Left renal pelvis (tissue), 4 donors: ENCODE measurements at regions not wholly inside any gene's neighbourhood (a gene's known extent, or its start where the extent isn't known, plus 50 kb on each side); places are given as distances from the start of the nearest gene placed in this dataset.
"Not testable (repeated sequence)": the region's sequence is repeated elsewhere in the genome, so short reads cannot be mapped to it uniquely, and the experiment has no call there.

Experiments used
- DNase-seq, 4 donors: peaks; one replicate each; pipeline ENCODE4 v3.0.0-alpha.2; 2013; ENCODE audit warnings: low read depth in 4 of 4, low spot score in 3 of 4

DNA sequence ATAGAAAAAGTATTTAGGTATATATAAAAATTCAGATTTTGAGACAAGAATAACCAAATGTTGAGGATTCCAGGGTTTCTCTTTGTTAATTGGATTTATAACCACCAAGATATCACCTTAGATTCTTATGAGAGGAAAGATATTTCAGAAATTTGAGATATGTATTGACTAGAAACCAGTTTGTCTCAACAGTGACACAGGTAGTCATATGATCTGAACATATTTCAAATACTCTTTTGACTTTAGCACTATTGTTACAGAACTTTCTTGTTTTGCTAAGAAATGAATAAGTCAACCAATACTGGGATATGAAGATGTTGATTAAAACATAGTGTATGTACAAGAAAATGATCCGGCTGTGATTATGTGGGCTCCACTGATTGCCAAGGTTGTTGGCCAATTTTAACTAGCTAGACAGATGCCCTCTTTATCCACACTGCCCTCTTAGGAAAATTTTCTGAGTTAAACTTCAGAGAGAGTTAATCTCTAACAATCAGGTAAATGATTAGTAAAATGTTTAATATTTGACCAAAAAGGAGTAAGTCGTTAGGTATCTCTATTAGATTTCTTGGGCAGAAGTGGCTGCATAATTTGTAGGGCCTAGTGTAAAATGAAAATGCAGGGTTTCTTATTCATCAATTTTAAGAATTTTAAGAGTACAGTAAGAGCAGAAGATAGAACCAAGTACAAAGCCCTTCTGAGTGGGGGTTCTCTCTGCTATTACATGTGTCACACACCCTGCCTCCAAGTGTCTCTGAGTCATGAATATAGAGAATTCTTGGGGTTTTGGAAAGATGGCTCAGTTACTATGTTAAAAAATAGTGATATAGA, 376.0 kb downstream of the TFEC start:
- peak in 2 of 4 donors; percentile 12 to 16 for DNase-seq

DNA sequence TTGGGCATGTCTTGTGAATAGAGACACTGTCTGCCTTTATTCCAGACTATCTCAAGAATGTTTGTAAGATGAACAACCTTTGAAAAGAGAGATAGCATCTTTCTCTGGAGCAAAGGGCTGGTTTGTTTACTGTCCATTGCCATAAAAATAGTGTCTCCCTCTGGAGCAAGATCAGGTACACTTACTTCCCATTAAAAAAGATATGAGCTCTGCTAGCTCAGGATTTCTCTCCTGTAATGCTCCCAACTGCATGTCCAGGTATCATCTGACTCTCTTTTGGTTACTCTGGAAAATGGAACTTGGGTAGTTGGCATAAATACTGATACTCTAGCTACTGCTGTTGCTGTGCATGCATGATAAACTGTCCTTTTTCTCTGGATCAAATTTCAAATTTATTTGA, 381.1 kb downstream of the TFEC start:
- DNase-seq: no peak

DNA sequence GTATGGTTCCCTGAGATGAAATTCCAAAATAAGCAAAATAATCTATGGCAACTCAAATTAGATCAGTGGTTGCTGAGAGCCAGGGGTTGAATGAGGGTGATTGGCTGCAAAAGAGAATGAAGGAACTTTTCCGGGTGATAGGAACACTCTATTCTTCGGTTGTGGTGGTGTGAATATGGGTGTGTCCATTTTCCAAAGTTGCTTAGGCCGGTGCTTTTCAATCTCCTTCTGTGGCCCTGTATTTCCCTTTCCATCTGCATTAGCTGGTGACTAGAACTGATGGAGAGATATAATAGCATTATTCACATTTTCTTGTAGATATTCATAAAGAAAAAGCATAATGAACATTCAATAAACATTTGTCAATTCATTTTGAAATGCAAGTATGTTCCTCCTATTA, 382.9 kb downstream of the TFEC start:
- DNase-seq: no peak

DNA sequence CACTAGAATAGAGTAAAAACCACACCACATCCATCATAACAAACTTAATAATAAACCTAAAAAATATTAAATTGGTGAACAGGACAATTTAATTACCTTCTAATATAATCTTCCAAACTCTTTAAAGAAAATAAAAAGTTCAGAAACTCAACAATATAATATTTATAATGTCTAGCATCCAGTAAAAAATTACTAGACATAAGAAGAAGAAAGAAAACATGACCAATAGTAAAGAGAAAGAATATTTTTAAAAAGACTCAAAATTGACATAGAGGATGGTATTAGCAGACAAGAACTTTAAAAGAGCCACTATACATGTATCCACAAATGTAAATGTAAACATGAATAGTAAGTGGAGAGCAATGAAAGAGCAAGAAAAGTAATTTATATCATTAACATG, 388.4 kb downstream of the TFEC start:
- no peak for DNase-seq

DNA sequence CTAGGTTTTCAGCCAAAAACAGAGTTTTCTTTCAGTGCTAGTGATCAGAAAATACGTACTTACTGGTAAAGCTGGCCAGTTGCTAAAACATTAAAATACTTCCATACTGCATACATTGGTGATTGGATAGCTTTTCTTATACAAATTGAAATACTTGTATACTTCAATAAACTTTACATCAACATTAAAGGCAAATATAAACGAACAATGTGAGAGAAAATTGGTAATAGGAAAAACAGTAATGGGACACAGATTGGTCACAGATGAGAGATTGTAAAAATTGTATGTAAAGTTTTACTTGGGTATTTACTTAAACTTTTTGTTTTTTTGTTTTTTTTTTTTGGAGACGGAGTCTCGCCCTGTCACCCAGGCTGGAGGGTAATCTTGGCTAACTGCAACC, 391.7 kb downstream of the TFEC start:
- no peak for DNase-seq

DNA sequence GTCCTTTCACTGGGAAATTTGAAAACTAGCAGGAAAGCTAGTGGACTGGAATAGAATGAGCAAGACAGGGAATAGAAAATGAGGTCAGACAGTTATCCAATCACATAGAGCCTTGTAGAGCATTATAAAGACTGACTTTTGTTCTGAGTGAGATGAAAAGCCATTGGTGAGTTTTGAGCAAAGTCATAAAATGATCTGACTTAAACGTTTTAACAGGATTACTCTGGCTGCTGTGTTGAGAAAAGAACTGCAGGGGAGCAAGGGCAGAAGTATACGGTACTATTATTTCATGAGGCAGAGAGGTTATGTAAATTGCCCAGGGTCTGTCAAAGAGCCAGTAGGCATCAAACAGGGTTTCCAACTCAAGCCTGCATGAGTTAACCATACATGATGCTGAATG, 393.4 kb downstream of the TFEC start:
- no peak for DNase-seq

DNA sequence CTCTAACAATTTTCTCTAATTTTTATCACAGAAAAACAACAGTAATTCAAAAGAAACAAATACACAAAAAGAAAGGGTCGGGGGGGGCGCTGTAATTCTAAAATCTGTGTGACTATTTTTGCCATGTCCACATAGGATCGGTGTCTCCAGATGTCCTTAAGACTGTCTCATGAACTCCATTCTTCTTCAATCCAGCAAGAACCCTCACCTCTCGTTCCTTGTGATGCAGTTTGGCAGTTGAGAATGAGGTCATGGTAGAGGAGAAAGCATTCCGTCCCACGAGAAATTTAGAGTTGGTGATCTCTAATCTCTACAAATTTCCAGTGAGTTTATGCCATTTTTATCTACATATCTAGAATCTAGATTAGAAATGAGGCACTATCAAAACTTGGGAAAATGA, 394.7 kb downstream of the TFEC start:
- no peak for DNase-seq

DNA sequence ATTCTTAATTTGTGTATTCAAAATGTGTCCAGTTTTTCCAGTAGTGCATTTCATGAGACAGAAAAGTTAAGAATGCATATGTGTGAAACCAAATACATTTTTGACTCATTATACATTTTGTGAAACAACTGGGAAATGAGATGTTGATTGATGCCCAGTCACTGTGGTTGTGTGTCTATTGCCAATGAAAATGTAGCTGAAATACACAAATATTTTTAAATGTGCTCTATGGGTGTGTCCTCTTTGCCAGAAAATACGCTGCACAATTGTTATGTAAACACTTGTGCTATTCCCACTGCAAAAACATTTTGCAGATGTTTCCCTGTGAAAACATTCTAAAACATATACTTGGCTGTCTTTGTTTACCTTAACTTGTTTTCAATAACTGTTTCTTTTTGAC, 395.2 kb downstream of the TFEC start:
- DNase-seq: no peak

DNA sequence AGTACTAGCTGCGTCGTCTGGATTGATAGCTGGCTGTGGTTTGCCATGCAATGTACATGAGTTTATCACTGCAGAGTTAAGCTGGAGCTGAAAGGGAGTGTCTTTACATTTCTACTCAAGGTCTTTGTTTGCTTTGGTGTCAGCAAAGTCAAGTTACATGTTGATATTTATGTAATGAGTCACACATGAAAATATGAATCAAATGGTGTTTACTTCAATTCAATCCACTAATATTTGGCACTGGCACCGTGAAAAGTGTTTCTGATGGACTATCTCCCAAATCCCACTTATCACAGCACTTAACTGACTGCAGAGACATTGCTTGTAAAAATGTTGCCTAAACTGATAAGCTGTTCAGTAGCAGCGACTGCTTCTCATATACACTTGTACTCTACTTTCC, 395.9 kb downstream of the TFEC start:
- DNase-seq: no peak

DNA sequence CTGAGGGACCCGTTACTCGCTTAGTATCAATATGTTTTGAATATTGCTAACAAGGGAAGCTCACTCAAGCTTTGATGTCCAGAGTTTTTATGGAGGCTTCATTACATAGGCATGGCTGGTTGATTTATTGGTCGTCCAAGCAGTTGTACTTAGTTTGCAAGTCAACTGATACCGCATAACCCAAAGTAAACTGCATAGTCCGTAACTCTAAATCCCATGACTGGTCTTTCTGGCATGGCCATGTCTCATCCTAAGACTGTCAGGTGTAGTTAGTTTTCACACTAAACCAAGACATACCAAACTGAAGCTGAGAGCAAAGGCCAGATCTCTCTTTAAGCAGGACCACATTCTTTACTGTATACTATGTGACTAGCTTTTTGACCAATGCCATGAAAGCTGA, 397.9 kb downstream of the TFEC start:
- no peak for DNase-seq

DNA sequence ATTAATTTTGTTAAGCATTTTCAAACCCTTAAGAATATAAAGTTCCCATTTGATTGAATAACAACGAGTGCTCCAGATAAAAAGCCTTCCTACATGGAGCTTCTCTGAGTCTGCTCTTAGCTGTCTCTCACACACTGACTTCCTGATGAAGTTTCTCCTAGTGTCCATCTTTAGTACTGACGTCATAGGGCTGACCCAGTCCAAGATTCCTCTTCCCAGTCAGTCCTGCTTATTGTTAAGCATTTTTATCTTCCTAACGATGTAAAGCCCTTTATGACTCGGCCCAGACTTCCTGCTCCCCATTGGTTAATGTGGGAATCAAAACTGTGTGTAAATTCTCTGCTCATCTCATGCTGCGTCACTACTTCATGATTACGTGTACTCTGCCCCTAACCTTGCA, 398.8 kb downstream of the TFEC start:
- DNase-seq: no peak

DNA sequence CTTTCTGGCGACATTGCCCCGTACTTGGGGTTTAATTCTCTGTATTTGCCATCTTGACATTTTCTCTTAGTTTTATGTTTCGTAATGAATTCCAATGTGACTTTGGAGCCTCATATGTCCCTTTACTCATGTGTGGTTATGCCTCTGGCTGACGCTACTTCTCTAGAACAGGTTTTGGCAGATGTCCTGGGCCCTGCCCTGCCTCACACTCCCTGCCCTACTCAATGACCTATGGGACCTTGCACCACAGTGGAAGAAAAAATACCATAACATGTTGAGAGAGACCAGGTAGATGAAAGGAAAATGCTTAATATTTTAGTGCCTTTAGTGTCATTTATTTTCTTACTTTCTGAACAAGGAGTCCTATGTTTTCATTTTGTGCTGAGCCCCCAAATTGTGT, 400.5 kb downstream of the TFEC start:
- no peak for DNase-seq

DNA sequence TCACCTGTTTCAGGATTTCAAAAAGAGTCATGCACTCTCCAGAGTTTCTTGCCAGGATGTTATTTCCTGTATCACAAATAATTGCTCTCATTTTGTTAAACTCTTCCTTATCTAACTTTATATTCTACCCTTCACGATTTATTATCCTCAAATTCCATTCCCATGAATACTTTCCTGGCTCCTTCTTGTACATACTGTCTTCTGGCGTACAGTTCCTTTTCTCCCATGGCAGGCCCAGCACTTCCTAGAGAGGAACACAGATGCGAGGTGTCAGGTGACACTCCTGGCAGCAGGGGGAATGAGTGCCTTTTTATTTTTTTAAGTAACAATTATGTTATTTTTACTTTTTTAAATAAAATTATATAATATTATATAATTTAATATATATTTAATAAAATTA, 411.9 kb downstream of the TFEC start:
- no peak for DNase-seq

DNA sequence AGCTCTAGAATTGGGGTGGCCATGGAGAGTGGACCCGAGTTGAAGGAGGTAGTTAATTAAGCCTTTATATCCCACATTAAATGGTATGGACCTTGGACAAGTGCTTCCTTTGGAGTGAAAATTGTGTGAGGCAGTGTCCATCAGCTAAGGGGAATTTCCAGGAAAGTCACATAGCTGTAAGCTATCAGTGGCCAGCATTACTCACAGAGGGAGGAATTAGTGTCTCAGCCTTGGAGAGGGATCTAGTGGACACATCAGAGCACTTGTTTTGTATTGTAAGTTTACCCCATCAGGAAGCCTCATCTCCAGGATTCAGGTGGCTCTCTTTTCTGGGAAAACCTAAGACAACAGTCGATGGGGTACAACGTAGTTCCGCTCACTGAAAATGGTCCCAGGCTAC, 416.7 kb downstream of the TFEC start:
- no peak for DNase-seq

DNA sequence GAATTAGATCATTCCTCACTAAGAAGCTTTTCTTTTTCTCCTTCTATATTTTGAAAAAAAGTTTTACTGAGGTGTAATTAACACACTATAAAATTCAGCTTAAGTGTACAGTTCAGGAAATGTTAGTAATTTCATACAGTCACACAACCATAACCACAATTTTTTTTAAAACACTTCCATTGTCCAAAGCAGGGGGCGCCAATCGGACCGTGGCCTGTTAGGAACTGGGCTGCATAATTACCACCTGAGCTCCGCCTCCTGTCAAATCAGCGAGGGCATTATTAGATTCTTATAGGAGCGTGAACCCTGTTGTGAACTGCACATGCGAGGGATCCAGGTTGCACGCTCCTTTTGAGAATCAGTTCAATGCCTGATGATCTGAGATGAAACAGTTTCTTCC, 427.1 kb downstream of the TFEC start:
- no peak for DNase-seq

DNA sequence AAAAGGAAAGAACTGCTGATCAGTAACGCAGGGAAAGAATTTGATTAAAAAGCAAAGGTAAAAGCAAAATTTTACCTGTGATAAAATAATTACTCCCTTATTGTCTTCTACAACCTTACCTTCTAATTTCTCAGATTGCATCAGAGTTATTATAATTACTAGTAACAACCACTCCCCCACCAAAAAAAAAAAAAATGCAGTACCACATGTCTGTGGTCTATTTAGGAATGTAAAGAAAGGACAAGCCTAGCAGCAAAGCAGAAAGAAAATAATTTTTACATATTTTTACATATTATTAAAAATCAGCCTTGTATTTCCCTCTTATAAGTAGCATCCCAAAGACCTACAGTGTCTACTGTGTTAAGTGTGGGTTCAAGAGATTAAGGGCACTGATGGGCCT, 430.4 kb downstream of the TFEC start:
- DNase-seq: no peak

DNA sequence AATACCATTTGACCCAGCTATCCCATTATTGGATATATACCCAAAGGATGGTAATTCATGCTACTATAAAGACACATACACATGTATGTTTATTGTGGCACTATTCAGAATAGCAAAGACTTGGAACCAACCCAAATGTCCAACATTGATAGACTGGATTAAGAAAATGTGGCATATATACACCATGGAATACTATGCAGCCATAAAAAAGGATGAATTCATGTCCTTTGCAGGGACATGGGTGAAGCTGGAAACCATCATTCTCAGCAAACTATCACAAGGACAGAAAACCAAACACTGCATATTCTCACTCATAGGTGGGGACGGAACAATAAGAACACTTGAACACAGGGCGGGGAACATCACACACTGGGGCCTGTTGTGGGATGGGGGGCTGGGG, 431.4 kb downstream of the TFEC start:
- DNase-seq: not testable (repeated sequence)

DNA sequence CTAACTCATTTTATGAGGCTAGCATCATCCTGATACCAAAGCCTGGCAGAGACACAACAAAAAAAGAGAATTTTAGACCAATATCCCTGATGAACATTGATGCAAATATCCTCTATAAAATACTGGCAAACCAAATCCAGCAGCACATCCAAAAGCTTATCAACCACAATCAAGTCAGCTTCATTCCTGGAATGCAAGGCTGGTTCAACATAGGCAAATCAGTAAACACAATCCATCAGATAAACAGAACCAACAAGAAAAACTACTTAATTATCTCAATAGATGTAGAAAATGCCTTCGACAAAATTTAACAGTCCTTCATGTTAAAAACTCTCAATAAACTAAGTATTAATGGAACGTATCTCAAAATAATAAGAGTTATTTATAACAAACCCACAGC, 433.3 kb downstream of the TFEC start:
- not testable (repeated sequence) for DNase-seq

DNA sequence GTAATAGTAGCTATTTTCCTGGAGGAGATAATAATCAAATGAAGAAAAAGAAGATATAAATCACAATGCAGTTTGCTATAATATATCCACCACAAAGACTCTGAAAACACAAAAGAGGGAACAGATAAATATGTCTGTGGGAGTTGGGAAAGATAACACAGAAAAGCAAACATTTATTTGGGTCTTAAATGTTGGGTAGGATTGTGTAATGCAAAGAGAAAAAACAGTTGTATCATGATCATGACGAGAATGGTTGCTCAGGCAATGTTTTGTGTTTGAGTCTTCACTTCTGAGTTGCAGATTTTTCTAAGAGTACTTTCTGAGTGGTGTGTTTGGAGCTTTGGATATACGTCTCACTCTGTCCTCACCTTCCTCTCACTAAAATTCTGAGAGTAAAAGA, 437.5 kb downstream of the TFEC start:
- no peak for DNase-seq

DNA sequence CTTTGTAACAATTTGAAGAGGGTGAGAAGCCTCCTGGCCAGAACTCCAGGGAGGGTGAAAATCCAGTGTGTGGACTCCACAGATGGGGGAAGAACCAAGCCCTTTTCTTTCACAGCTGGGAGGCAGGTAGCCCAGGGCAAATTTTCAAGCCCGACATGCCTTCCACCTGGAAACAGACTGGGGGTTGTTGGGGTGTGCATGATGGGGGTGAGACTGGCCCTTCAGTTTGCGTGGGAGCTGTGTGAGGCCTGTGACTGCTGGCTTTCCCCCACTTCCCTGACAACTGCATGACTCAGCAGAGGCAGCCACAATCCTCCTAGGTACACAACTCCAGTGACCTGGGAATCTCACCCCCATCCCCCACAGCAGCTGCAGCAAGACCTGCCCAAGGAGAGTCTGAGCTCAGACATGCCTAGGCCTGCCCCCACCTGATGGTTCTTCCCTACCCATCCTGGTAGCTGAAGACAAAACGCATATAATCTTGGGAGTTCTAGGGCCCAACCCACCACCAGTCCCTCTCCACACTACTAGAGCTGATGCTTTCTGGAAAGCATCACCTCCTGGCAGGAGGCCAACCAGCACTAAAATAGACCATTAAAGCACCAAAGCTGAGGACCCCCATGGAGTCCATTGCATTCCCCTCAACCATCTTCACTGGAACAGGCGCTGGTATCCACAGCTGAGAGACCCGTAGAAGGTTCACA, 445.4 kb downstream of the TFEC start:
- DNase-seq: no peak

DNA sequence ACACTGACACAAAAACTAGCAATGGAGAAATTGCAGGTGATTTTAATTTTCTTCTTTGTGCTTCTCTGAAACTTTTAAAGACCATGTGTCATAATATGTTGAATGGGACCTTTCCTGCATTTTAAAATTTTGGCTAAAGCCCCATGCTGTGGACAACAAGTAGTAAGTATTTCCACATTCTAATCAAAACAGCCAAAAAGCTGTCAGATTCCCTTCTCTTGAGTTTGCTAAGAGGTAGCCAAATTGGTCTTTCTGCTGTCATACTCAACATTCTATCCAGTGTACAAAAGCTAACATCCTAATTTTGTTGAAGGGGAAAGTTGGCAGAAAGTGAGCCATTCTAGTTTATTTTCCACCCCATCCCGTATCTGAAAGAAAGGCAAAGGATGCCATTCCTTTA, 447.6 kb downstream of the TFEC start:
- no peak for DNase-seq

DNA sequence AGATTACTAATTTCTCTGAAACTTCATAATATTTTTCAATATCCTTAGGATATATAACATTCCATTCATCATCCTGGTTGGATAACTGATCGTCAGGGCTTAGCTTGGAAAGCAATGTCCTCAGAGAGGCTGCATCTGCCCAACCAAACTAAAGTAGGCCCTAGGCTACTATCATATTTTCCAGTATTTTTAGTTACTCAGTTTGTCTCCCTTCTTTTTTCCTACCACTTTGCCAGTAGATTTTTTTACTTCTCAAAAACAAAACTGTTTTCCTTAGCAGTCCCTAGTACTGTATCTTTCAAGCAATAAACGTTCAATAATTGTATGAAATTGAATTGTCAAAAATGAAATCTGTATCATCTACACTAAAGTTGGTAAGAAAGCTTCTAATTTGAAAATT, 452.0 kb downstream of the TFEC start:
- no peak for DNase-seq
